Loucy (cell line): ENCODE measurements at regions not wholly inside any gene's neighbourhood (a gene's known extent, or its start where the extent isn't known, plus 50 kb on each side); places are given as distances from the start of the nearest gene placed in this dataset.

Experiments used
- H2AFZ ChIP-seq: fragments of 200-600 bp; sonication (generic); 2 replicates; pipeline ENCODE4 v1.6.0; 2016; ENCODE audit warnings: antibody characterized with exemption, mild to moderate bottlenecking, low read length, moderate library complexity
- H3F3A ChIP-seq: fragments of 200-600 bp; 2 replicates; pipeline ENCODE4 v1.6.0; 2016; ENCODE audit warnings: antibody characterized with exemption, low read depth, mild to moderate bottlenecking
- H3K27me3 ChIP-seq: fragments of 200-600 bp; sonication (generic); 2 replicates; pipeline ENCODE4 v1.6.1; 2014; ENCODE audit warnings: low read length, mild to moderate bottlenecking; ENCODE audit not compliant: insufficient read depth, poor library complexity, severe bottlenecking
- H3K36me3 ChIP-seq: fragments of 200-600 bp; sonication (generic); 2 replicates; pipeline ENCODE4 v1.6.1; 2016; ENCODE audit warnings: low read length; ENCODE audit not compliant: insufficient read depth
- H3K4me1 ChIP-seq: fragments of 200-600 bp; sonication (generic); 2 replicates; pipeline ENCODE4 v1.5.1; 2014; ENCODE audit warnings: low read length, mild to moderate bottlenecking; ENCODE audit not compliant: insufficient read depth, poor library complexity, severe bottlenecking
- H3K4me2 ChIP-seq: fragments of 200-600 bp; sonication (generic); 2 replicates; pipeline ENCODE4 v1.6.0; 2014; ENCODE audit warnings: antibody characterized with exemption, low read length, low read depth, mild to moderate bottlenecking; ENCODE audit not compliant: poor library complexity, severe bottlenecking
- H3K4me3 ChIP-seq: fragments of 200-600 bp; sonication (generic); 2 replicates; pipeline ENCODE4 v1.5.1; 2014; ENCODE audit warnings: low read length, mild to moderate bottlenecking, mixed read lengths; ENCODE audit not compliant: poor library complexity, severe bottlenecking
- H3K79me2 ChIP-seq: fragments of 200-600 bp; sonication (generic); 2 replicates; pipeline ENCODE4 v1.6.1; 2014; ENCODE audit warnings: low read length; ENCODE audit not compliant: insufficient read depth
- H3K9ac ChIP-seq: fragments of 200-600 bp; sonication (generic); 2 replicates; pipeline ENCODE4 v1.6.0; 2014; ENCODE audit warnings: mild to moderate bottlenecking, low read depth, low read length, moderate library complexity; ENCODE audit not compliant: poor library complexity, severe bottlenecking
- H3K9me2 ChIP-seq: fragments of 200-600 bp; sonication (generic); replicated peaks from 2 replicates; pipeline ENCODE4 v1.6.1; 2016; ENCODE audit warnings: low read depth, low read length, mixed read lengths
- H3K9me3 ChIP-seq: fragments of 200-600 bp; sonication (generic); 2 replicates; pipeline ENCODE4 v1.6.1; 2014; ENCODE audit warnings: mild to moderate bottlenecking, antibody characterized with exemption, low read length, low read depth; ENCODE audit not compliant: insufficient read depth
- H4K20me1 ChIP-seq: fragments of 200-600 bp; sonication (generic); 2 replicates; pipeline ENCODE4 v1.6.0; 2014; ENCODE audit warnings: antibody characterized with exemption, low read length, mild to moderate bottlenecking; ENCODE audit not compliant: insufficient read depth, poor library complexity, severe bottlenecking
- CTCF ChIP-seq: fragments of 200-600 bp; sonication (generic); conservative IDR thresholded peaks from 2 replicates; pipeline ENCODE4 v1.5.1; 2014; ENCODE audit warnings: mild to moderate bottlenecking, antibody characterized with exemption, low read length
- EZH2phosphoT487 ChIP-seq: fragments of 200-600 bp; IDR thresholded peaks from 2 replicates; pipeline ENCODE4 v1.6.1; 2018; ENCODE audit warnings: antibody characterized with exemption, mild to moderate bottlenecking, moderate library complexity, borderline replicate concordance

- H2AFZ ChIP-seq = no peak overlapping the region
- no peaks in the 10 kb centered on the region for H3K79me2 ChIP-seq
- H3K9me2 ChIP-seq = no peaks in the 10 kb centered on the region
- no peaks in the 10 kb centered on the region for H3K4me1 ChIP-seq
- no peak overlapping the region for H3K4me3 ChIP-seq
- TF ChIP-seq EZH2phosphoT487 = no peak
- TF ChIP-seq CTCF = no peak
- H3K9ac ChIP-seq = no peak overlapping the region
- H4K20me1 ChIP-seq = no peaks in the 10 kb centered on the region
- no peaks in the 10 kb centered on the region for H3F3A ChIP-seq
- no peaks in the 10 kb centered on the region for H3K9me3 ChIP-seq
- no peaks in the 10 kb centered on the region for H3K36me3 ChIP-seq
- H3K4me2 ChIP-seq = no peak overlapping the region
- H3K27me3 ChIP-seq = no peaks in the 10 kb centered on the region
Measured at GRCh38 chr2:235220331-235220730, 268.5 kb downstream of the SH3BP4 start.

GRCh38 chr2:235223011-235223410, 270.8 kb upstream of the AGAP1 start:
- no peak overlapping the region for H3K9ac ChIP-seq
- no peak overlapping the region for H3K4me3 ChIP-seq

GRCh38 chr2:235224410-235224809, 269.4 kb upstream of the AGAP1 start:
- Histone ChIP-seq H2AFZ (no peak overlapping the region), H3K4me2 (no peak overlapping the region), H3K79me2 (no peaks in the 10 kb centered on the region), H3F3A (no peaks in the 10 kb centered on the region), H3K9ac (no peak overlapping the region), H3K9me2 (no peaks in the 10 kb centered on the region), H3K4me1 (no peaks in the 10 kb centered on the region), H3K9me3 (no peaks in the 10 kb centered on the region), H3K4me3 (no peak overlapping the region), H3K27me3 (no peaks in the 10 kb centered on the region), H3K36me3 (no peaks in the 10 kb centered on the region), H4K20me1 (no peaks in the 10 kb centered on the region)
- no peak for TF ChIP-seq CTCF
- no peak for TF ChIP-seq EZH2phosphoT487

More at GRCh38 chr2:235223011-235223410, 270.8 kb upstream of the AGAP1 start:
- H3K4me1 ChIP-seq = no peaks in the 10 kb centered on the region
- H3K27me3 ChIP-seq = no peaks in the 10 kb centered on the region
- H2AFZ ChIP-seq = no peak overlapping the region
- no peaks in the 10 kb centered on the region for H3K79me2 ChIP-seq
- H3K9me2 ChIP-seq = no peaks in the 10 kb centered on the region
- no peaks in the 10 kb centered on the region for H3K36me3 ChIP-seq
- TF ChIP-seq EZH2phosphoT487 = no peak
- TF ChIP-seq CTCF = no peak
- H3K4me2 ChIP-seq = no peak overlapping the region
- no peaks in the 10 kb centered on the region for H3F3A ChIP-seq
- H4K20me1 ChIP-seq = no peaks in the 10 kb centered on the region
- H3K9me3 ChIP-seq = no peaks in the 10 kb centered on the region
